HG02642 (cell line): ENCODE measurements at regions not wholly inside any gene's neighbourhood (a gene's known extent, or its start where the extent isn't known, plus 50 kb on each side); places are given as distances from the start of the nearest gene placed in this dataset.
"Not testable (repeated sequence)": the region's sequence is repeated elsewhere in the genome, so short reads cannot be mapped to it uniquely, and the experiment has no call there.

Experiments used
- ATAC-seq: cut with Tn5 transposase; IDR thresholded peaks from one replicate; pipeline ENCODE4 v1.9.1; 2021; ENCODE audit warnings: mild to moderate bottlenecking; ENCODE audit not compliant: unreplicated experiment, poor library complexity

DNA sequence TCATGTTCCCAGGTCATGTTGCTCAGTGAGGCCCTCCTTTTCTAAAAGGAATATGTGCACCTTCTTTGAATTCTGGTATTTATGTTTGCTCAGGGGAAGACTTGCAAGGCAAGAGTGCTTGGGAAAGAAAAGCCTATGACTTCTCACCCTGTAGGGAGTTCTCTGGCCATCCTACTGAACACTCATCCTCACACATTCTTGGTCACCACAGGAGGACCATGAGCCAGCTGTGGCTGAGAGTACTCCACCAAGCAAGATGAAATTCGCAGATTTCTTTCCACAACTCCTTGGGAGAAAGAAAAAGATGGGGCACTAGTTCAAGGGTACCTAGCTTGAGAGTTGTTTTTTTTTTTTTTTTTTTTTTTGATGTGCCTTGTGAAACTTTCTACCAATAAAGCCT, 179.6 kb downstream of the FZD1 start:
- no peak for ATAC-seq

DNA sequence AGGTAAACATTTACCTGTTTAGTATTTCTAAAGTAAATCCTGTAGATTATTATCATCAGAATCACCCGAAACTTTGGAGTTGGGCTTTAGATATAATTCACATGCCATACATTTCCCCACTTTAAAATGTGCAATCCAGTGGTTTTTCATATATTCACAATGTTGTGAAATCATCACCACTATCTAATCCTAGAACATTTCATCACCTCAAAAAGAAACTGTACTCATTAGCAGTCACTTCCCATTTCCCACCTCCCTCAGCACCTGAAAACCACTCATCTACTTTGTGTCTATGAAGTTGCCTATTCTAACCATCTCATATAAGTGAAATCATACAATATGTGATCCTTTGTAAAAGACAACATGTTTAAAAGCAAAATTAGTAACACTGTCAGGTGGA, 182.6 kb downstream of the FZD1 start:
- no peak for ATAC-seq

- ATAC-seq: no peak
Observed at GRCh38 chr7:91455411-91455810, 191.2 kb downstream of the FZD1 start.

- ATAC-seq: no peak
Observed at GRCh38 chr7:91457208-91457607, 193.0 kb downstream of the FZD1 start.

GRCh38 chr7:91459539-91459938, 195.3 kb downstream of the FZD1 start:
- ATAC-seq: no peak

GRCh38 chr7:91462316-91462715, 198.1 kb downstream of the FZD1 start:
- ATAC-seq: no peak

- ATAC-seq: no peak
Observed at GRCh38 chr7:91463330-91463729, 199.1 kb downstream of the FZD1 start.

- ATAC-seq: no peak
Observed at GRCh38 chr7:91465595-91466061, 201.4 kb downstream of the FZD1 start.

DNA sequence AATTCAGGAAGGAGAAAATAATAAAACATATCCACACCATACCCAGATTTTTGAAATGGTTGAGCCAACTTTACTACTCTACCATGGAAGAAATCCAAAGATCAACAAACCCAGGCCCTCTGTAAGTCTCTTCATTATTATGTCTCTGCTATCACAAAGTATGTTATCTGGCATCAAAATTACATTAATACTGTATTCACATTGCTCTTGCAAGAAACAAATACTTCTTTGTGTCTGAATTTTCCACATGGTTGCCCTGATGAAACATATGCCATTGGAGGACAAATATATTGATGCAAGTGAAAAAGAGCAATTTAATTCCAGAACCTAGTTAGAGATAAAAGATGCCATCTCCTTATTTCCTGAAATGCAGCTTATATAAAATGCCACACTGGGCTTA, 204.0 kb downstream of the FZD1 start:
- ATAC-seq: no peak

DNA sequence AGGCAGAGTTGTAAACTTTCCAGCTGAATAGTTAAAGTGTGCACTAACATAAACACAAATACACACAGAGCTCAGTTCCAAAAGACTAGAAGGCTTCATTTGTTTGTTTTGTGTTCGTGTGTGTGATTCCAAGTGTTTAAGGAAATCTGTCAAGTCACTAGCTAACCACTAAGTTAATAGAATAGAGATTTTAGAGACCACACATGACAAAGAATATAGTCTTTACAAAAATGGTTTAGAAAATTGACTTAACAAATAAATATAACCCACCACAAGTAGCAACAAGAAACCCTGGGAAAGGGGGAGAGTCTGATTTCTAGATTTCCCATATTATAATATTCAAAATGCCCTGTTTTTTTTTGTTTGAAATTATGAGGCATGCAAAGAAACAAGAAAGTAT, 209.4 kb downstream of the FZD1 start:
- no peak for ATAC-seq

- no peak for ATAC-seq
Observed at GRCh38 chr7:91474074-91474473, 209.8 kb downstream of the FZD1 start.

GRCh38 chr7:91480470-91480869, 216.2 kb downstream of the FZD1 start:
- ATAC-seq: not testable (repeated sequence)

DNA sequence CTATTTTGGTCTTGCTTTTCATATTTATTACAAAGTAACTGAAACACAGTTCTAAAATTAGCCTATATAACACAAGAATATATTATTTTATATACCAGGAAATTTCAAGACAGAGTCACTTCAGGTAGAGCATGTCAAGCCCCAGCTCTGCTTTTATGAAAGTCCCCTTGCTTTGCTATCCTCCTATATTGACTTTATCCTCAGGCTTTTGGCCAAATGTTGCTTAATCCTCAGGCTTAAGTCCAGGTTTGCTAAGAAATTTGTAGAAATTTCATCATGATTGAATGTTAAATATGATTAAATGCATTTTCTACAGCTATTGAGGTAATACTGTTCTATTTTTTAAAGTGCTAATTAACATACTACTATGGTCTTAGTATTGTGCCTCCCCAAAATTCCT, 227.6 kb downstream of the FZD1 start:
- ATAC-seq: no peak

DNA sequence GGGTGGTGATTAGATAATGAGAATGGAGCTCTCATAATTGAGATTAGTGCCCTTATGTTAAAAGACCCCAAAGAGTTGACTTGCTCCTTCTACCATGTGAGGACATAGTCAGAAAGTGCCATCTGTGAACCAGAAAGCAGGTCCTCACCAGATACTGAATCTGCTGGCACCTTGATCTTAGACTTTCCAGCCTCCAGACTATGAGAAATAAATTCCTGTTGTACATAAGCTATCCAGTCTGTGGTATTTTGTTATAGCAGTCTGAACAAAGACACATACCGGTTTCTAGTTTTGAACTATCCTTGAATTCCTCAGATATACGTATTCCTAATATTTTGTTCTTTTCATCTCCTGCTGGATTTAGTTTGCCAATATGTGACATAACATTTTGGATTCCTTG, 228.1 kb downstream of the FZD1 start:
- no peak for ATAC-seq

DNA sequence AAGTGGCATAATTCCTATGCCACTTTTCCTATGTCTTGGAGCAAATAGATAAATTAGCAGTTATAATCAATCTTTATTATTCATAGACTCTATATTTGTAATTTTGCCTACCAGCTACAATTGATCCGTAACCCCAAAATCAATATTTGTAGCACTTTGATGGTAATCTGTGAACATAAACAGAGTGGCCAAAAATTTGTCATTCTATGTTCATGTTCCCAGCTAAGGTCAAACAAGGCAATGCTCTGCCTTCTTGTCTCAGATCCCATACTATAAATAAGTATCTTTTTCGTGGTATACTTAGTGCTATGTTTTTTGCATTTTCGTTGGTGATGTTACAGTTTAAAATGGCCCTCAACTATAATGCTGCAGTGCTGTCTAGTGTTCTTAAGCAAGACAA, 228.5 kb downstream of the FZD1 start:
- ATAC-seq: no peak

- ATAC-seq: no peak
Observed at GRCh38 chr7:91494450-91494849, 230.2 kb downstream of the FZD1 start.

- no peak for ATAC-seq
Observed at GRCh38 chr7:91496251-91496820, 232.1 kb downstream of the FZD1 start.

DNA sequence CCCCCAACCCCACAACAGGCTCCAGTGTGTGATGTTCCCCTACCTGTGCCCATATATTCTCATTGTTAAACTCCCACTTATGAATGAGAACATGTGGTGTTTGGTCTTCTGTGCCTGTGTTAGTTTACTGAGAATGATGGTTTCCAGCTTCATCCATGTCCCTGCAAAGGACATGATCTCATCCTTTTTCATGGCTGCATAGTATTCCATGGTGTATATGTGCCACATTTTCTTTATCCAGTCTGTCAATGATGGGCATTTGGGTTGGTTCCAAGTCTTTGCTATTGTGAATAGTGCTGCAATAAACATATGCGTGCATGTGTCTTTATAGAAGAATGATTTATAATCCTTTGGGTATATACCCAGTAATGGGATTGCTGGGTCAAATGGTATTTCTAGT, 233.0 kb downstream of the FZD1 start:
- not testable (repeated sequence) for ATAC-seq

- ATAC-seq: no peak
Observed at GRCh38 chr7:91503934-91504555, 239.8 kb downstream of the FZD1 start.

GRCh38 chr7:91504919-91505318, 240.7 kb downstream of the FZD1 start:
- no peak for ATAC-seq

DNA sequence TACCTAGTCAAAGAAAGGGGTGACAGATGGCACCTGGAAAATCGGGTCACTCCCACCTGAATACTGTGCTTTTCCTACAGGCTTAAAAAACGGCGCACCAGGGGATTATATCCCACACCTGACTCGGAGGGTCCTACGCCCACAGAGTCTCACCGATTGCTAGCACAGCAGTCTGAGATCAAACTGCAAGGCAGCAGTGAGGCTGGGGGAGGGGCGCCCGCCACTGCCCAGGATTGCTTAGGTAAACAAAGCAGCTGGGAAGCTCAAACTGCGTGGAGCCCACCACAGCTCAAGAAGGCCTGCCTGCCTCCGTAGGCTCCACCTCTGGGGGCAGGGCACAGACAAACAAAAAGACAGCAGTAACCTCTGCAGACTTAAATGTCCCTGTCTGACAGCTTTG, 242.7 kb downstream of the FZD1 start:
- ATAC-seq: not testable (repeated sequence)

DNA sequence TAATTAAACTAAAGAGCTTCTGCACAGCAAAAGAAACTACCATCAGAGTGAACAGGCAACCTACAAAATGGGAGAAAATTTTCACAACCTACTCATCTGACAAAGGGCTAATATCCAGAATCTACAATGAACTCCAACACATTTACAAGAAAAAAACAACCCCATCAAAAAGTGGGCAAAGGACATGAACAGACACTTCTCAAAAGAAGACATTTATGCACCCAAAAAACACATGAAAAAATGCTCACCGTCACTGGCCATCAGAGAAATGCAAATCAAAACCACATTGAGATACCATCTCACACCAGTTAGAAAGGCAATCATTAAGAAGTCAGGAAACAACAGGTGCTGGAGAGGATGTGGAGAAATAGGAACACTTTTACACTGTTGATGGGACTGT, 247.6 kb downstream of the FZD1 start:
- ATAC-seq: not testable (repeated sequence)
